ENCODE measurements at regions not wholly inside any gene's neighbourhood (a gene's known extent, or its start where the extent isn't known, plus 50 kb on each side); places are given as distances from the start of the nearest gene placed in this dataset.

DNA sequence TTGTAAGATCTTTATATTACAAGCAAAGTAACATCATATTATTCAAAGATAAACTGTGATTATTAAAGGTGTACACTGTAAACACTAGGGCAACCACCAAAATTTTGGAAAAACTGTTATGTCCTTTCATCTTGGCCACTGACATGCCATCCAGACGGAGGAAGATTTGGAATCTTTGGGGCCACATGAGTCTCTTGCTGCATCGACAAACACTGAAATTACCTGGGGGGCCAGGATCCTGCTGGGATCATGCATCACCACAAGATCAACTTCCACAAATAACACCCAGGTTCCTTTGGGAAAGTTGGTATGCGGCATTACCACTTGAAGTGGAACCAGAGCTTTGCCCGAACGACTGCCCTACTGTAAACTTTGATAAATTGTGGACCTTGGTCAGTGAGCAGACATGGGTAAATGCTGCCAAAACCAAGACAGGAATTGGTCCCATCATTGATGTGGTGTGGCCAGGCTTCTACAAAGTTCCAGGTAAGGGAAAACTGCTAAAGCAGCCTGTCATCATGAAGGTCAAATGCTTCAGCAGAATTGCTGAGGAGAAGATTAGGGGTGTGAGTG is 110.6 kb upstream of the UXS1 start:
- no peak for TF ChIP-seq EZH2 (IDR thresholded peaks at IDR 0.05; ENCODE audit: borderline replicate concordance, low read length)
- TF ChIP-seq, protein P1, sequence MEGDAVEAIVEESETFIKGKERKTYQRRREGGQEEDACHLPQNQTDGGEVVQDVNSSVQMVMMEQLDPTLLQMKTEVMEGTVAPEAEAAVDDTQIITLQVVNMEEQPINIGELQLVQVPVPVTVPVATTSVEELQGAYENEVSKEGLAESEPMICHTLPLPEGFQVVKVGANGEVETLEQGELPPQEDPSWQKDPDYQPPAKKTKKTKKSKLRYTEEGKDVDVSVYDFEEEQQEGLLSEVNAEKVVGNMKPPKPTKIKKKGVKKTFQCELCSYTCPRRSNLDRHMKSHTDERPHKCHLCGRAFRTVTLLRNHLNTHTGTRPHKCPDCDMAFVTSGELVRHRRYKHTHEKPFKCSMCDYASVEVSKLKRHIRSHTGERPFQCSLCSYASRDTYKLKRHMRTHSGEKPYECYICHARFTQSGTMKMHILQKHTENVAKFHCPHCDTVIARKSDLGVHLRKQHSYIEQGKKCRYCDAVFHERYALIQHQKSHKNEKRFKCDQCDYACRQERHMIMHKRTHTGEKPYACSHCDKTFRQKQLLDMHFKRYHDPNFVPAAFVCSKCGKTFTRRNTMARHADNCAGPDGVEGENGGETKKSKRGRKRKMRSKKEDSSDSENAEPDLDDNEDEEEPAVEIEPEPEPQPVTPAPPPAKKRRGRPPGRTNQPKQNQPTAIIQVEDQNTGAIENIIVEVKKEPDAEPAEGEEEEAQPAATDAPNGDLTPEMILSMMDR (IDR thresholded peaks at IDR 0.05; ENCODE audit: low read length): no peak

Measured in OCI-LY1 (cell line).